ENCODE measurements at regions not wholly inside any gene's neighbourhood (a gene's known extent, or its start where the extent isn't known, plus 50 kb on each side); places are given as distances from the start of the nearest gene placed in this dataset.
"Not testable (repeated sequence)": the region's sequence is repeated elsewhere in the genome, so short reads cannot be mapped to it uniquely, and the experiment has no call there.

- DNase-seq (ENCODE audit: low read depth, low spot score), result no peak
- no peak overlapping the region for H3K4me3 ChIP-seq (ENCODE audit: low read length)
Observed at GRCh38 chrY:7825874-7826273, 914.3 kb upstream of the AMELY start.

- H3K4me3 ChIP-seq (ENCODE audit: low read length), result no peak overlapping the region
- DNase-seq (ENCODE audit: low read depth, low spot score), result no peak
Observed at GRCh38 chrY:7821295-7822035, 909.9 kb upstream of the AMELY start.

GRCh38 chrY:7818924-7819323 lies 907.4 kb upstream of the AMELY start:
- no peak for DNase-seq (ENCODE audit: low read depth, low spot score)
- no peak overlapping the region for H3K4me3 ChIP-seq (ENCODE audit: low read length)

DNA sequence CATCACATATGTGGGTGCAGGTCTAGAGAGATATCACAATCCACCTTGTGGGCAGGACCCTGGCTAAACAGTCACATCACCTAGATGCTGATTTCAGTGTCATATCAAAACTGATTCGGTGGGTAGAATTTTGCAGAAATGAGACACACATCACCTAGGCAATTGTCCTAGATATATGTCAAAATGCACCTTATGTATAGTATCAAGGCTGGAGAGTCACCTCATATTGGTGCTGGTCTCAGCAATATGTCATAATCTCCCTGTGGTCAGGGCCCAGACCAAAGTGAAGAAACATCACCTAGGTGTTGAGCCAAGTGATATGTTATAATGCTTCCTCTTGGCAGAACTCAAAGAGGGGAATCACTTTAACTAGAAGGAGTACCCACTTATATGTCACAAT lies 905.0 kb upstream of the AMELY start:
- no peak overlapping the region for H3K4me3 ChIP-seq (ENCODE audit: low read length)
- no peak for DNase-seq (ENCODE audit: low read depth, low spot score)

DNA sequence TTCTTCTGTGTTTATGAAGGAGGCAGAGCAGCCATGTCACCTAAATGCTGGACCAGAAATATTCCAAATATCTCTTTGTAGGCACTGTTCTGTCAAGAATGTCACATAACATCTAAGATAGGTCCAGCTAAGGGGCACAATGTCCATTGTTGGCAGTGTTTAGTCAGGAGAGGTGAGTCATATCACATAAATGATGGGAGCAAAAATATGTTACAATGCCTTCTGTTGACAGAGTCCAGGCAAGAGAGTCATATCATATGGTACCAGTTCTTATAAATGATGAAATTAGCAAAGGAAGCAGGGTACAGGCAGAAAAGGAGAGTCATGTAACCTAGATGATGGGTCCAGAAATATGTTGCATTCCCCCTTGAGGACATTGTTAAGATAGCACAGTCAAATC lies 904.4 kb upstream of the AMELY start:
- no peak for DNase-seq (ENCODE audit: low read depth, low spot score)
- no peak overlapping the region for H3K4me3 ChIP-seq (ENCODE audit: low read length)

DNA sequence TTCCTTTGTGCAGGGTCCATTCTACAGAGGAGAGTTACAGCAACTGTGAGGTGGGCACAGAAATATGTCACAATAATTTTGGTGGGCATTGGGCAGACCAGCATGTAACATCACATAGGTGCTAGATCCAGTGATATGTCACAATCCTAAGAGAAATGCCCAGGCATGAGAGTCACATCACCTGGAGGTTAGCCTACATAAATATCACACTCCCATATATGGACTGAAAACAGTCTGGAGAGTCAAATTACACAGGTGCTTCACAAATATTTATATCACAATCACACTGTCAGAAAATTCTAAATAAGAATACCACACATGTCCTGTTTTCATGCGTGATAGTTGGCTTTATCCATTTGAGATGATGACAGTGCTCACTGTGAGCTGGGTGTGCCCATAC lies 903.7 kb upstream of the AMELY start:
- no peak overlapping the region for H3K4me3 ChIP-seq (ENCODE audit: low read length)
- no peak for DNase-seq (ENCODE audit: low read depth, low spot score)

- DNase-seq (ENCODE audit: low read depth, low spot score), result no peak
- no peak overlapping the region for H3K4me3 ChIP-seq (ENCODE audit: low read length)
Observed at GRCh38 chrY:7814361-7814760, 902.8 kb upstream of the AMELY start.

- H3K4me3 ChIP-seq (ENCODE audit: low read length), result no peak overlapping the region
- no peak for DNase-seq (ENCODE audit: low read depth, low spot score)
Observed at GRCh38 chrY:7810359-7810758, 898.8 kb upstream of the AMELY start.

DNA sequence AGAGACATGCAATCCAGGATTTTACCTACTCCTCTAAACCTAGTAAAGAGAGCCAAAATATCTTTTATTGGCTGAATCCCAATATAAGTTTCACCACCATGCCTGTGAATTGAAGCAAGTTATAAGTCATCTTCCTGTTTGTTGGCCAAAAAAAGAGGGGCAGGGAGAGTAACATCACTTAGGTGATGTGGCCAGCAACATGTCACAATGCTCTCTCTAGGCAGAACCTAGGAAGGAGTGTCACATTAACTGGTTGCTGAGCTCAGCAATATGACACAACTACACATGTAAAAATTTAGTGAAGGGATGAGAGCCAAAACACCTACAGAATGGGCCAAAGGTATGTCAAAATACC lies 895.9 kb upstream of the AMELY start:
- no peak overlapping the region for H3K4me3 ChIP-seq (ENCODE audit: low read length)

GRCh38 chrY:7806592-7807515 lies 895.3 kb upstream of the AMELY start:
- no peak for DNase-seq (ENCODE audit: low read depth, low spot score)

More for the DNA sequence above, 895.9 kb upstream of the AMELY start:
- DNase-seq (ENCODE audit: low read depth, low spot score), result no peak

GRCh38 chrY:7805624-7806023 lies 894.1 kb upstream of the AMELY start:
- no peak overlapping the region for H3K4me3 ChIP-seq (ENCODE audit: low read length)
- no peak for DNase-seq (ENCODE audit: low read depth, low spot score)

More at GRCh38 chrY:7806592-7807515, 895.3 kb upstream of the AMELY start:
- no peak overlapping the region for H3K4me3 ChIP-seq (ENCODE audit: low read length)

DNA sequence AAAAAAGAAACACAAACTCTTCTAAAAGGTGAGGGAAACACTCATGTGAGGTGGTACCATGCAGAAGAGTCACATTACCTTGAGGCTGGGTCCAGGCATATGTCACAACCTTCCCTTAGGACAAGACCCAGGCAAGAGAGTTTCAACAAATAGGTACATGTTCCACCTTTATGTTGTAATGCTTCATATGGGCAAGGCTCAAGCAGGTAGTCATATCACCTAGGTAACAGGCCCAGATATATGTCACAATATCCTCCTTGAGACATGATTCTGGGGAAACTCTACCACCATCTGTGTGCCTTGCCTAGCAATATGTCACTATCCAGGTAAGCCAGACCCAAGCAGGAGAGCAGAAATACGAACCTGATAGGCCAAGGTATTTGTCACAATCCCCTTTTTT lies 892.2 kb upstream of the AMELY start:
- no peak overlapping the region for H3K4me3 ChIP-seq (ENCODE audit: low read length)
- DNase-seq (ENCODE audit: low read depth, low spot score), result no peak

- no peak overlapping the region for H3K4me3 ChIP-seq (ENCODE audit: low read length)
- DNase-seq (ENCODE audit: low read depth, low spot score), result no peak
Observed at GRCh38 chrY:7796128-7796527, 884.6 kb upstream of the AMELY start.

GRCh38 chrY:7794441-7794840 lies 882.9 kb upstream of the AMELY start:
- H3K4me3 ChIP-seq (ENCODE audit: low read length), result no peak overlapping the region
- DNase-seq (ENCODE audit: low read depth, low spot score), result no peak

- no peak overlapping the region for H3K4me3 ChIP-seq (ENCODE audit: low read length)
- DNase-seq (ENCODE audit: low read depth, low spot score), result no peak
Observed at GRCh38 chrY:7793989-7794388, 882.4 kb upstream of the AMELY start.

- no peak for DNase-seq (ENCODE audit: low read depth, low spot score)
- no peak overlapping the region for H3K4me3 ChIP-seq (ENCODE audit: low read length)
Observed at GRCh38 chrY:7792431-7792830, 880.9 kb upstream of the AMELY start.

DNA sequence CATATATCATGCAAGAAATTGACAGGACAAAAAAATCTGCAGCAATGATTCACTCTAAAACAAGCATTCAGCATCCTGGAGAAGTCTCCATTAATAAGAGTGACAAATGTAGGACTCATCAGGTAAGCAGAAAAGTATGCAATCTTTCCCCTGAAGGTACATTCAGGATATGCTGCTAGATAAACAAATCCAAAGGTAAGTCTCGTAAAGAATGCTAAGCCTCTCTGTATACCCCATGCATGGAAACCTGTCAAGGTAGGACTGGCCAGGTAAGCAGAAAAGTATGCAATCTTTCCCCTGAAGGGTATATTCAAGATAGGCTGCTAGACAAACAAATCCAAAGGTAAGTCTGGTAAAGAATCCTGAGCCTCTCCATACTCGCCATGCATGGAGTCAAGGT lies 869.9 kb upstream of the AMELY start:
- DNase-seq (ENCODE audit: low read depth, low spot score), result no peak
- no peak overlapping the region for H3K4me3 ChIP-seq (ENCODE audit: low read length)

GRCh38 chrY:7775436-7775835 lies 863.9 kb upstream of the AMELY start:
- H3K4me3 ChIP-seq (ENCODE audit: low read length); DNase-seq (ENCODE audit: low read depth, low spot score): not testable (repeated sequence)

GRCh38 chrY:7771771-7772170 lies 860.2 kb upstream of the AMELY start:
- DNase-seq (ENCODE audit: low read depth, low spot score), result no peak
- no peak overlapping the region for H3K4me3 ChIP-seq (ENCODE audit: low read length)

DNA sequence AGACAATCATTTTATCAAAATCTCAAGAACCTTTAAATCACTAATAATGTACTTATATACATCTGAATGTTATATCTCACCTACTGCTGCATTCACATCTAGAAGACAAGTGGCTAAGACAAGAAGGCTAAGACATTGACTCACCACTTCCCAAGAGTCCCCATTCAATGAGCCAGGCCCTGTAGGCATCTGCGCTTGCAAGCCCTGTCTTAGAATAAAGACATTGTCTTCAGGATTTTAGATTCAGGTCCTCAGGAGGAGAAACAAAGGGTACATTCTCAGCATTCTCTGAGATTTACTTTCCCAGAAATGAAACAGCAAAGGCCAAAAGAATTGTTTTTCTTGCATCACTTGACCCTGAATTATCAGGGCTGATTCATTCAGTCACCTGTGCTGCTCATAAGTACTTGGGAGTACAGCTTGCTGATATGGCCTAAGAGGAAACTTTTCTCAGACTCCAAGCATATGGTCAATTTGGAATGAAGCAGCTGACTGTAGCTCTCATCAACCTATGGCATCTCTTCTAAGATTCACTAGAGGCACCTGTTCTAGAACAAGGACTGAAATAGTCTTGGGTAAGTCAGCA lies 858.3 kb upstream of the AMELY start:
- no peak for DNase-seq (ENCODE audit: low read depth, low spot score)
- H3K4me3 ChIP-seq (ENCODE audit: low read length), result no peak overlapping the region
